DMS 273 (cell line): ENCODE measurements at regions not wholly inside any gene's neighbourhood (a gene's known extent, or its start where the extent isn't known, plus 50 kb on each side); places are given as distances from the start of the nearest gene placed in this dataset.

ENCODE experiments used
- DNase-seq: peaks from one replicate; lab custom pipeline; 2025; ENCODE audit not compliant: unreplicated experiment; lab: John Stamatoyannopoulos, UW

DNA sequence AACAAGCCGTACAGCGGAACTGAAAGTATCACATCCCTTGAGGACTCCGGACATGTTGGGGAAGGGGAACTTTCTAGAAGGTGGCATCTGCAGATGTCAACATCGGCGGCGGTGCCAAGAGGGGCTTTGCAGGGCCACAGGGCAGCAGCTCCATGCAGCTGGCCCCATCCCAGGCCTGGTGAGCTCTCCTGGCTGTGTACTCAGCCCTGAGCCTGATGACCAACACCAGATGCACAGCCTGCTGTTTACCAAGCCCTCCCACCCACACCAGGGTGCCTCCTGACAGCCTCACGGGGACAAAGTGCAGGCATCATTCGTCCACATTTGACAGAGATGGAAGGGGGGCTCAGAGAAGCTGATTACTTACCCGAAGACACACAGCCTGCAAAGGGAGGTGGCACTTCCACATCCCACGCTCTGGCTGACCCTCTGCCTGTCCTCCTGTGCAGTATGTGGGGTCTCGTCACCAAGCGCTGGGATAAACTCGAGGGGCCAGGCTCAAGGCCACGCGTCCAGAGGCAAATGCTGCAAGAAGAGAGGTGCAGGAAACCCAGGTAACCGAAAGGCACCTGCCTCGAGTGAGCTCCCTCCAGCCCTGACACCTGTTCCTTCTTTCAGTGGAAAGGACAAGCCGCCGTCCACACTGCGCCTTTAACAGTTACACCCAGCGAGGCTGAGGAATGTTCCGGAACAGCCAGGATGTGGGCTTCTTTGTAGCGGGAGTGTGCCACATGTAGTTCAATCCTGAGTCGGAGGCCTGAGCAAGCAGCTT lies 69.0 kb upstream of the ASAP2 start:
- no peak for DNase-seq

DNA sequence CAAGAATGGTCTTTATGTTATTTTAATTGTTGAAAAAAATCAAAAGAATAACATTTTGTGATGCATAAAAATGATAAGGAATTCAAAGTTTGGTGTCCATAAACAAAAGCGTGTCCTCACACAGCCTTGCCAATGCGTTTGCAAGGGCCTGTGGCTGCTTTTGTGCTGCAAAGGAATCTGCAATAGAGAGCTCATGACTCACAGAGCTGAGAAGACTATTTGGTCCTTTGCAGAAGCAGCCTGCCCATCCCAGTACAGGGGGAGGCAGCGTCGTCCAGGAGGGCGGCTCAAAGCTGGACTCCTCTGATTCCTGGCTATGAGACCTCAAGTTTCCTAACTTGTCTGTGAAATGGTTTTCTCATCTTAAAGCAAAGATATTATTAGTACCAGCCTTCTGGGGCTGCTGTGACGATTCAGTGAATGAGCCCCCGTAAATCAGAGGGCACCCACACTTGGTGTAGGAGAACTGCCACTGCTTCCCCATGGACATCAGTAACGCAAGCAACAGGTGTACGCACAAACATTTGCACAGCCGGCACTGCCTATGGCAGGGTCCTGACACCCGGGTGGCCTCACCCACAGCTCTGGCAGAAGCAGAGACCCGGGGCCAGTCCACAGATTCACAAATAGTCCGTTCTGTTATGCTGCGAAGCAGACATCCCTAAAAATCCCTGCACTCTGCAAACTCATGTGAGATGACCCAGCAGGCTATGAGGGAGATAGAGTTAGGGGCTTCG lies 70.6 kb upstream of the ASAP2 start:
- no peak for DNase-seq

DNA sequence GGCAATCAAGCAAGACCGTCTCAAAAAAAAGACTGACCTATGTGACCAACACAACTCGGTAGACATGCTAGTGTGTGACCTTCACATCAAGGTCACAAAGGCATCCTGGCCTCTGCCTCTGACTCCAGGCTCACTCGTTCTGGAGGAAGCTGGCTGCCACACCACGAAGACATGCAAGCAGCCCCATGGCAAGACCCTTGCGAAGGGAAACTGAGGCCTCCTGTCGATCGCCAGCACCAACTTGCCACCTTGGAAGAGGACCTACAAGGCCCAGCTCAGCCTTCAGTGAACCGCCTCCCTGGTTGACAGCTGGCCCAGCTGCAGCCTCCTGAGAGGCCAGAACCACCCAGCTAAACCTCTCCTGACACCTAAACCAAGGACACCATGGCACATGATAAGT lies 79.3 kb upstream of the ASAP2 start:
- DNase-seq: no peak

DNA sequence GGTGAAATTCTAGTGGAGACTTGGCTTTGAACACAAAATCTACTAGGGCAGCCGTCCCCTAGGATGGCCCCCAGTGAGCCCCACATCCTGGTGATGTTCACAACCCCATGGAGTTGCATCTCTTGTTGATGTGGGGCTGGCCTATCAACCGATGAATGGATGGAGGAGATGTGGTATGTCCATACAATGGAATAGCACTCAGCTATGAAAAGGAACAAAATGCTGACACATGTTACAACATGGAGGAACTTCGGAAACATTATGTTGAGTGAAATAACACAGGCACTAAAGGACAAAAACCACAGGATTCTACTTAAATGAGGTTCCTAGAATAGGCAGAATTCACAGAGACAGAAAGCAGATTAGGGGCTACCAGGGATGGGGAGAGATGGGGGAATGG lies 80.1 kb upstream of the ASAP2 start:
- DNase-seq: no peak

DNA sequence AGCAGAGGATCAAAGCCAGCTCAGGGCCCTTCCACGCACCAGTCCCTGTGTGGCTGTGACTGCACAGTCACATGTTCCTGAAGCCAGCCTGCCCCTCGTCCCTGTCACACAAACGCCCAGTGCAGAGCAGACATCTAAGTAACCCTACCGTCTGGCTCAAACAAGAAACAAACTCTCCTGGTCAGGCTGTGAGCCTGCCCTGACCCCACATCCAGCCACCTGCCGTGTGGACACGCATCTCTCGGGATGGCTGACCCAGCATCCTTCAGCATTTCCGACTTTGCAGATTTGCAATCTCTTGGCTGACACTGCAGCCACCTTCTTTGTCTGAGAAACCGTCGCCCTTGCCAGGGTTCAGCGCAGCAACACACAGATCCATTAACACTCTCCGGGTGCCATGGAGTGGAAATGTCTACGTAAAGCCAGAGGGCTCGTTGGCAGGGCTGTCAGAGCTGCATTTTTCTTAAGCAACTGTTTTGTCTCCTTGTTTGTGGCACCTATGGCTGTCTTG lies 82.3 kb upstream of the ASAP2 start:
- DNase-seq: no peak

DNA sequence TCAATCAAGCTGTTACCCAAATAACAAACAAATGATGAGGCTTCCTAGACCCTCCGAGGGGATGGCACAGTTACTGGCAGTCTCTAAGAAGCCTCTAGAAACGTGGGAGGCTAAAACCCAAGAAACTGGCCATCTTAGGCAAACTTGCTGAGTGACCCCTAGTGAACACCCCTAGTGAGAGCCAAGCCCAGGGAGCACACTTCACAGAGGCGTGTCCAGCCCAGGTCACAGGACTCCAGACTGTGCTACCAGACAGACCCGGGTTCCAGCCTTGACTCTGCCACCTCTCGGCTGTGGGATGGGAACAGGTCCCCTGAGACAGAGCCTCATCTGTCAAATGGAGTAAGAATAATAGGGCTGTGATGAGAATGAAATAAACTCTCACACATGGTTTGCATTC lies 83.5 kb upstream of the ASAP2 start:
- no peak for DNase-seq

DNA sequence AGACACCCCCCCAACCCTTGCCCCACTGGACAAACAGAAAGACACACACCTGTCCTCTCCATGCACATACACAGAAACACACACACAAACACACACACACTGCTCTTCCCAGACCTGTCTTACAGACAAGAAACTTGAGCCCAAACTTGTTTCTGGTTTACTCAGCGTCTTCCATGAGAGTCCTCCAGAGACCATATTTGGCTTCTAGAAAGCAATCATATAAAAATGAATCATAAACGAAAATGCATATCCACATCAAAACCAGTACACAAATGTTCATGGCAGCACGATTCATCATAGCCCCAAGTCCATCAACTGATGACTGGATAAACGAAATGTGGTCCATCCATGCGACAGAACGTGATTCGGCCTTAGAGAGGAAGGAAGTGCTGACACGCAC lies 84.2 kb upstream of the ASAP2 start:
- no peak for DNase-seq

DNA sequence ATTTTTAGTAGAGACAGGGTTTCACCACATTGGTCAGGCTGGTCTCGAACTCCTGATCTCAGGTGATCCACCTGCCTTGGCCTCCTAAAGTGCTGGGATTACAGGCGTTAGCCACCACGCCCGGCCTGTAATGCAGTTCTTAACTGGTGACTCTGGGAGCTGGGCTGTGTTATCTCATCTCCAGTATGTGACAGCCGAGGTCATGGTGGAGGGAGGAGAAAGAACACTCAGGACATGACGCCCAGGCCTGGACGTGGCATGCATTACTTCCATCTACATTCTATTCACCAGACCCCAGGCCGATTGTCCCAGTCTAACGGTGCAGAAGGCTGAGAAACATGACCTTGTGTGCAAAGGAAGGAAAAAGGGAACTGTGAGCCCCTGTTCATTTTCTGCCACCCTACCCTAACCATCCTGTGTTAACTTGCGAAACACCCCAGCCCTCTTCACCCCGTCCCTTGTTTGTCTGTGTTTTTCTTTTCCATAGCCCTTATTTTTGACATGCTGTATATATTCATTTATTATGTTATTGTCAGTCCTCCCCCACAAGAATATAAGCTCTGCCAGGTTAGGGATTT lies 88.1 kb upstream of the ASAP2 start:
- no peak for DNase-seq

DNA sequence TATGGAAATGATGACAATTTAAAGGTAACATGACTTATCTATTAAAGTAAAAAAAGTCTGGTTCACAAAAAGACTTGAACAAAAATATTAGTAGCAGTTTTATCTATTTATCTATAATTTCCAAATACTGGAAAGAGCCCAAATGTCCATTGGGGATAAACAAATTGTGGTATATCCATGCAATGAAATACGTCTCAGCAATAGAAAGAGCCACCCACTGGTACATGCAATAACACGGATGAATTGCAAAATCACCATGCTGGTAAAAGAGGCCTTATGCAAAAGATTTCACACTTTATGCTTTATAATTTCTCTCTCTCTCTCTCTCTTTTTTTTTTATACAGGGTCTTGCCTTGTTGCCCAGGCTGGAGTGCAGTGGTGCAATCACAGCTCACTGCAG lies 91.4 kb upstream of the ASAP2 start:
- DNase-seq: no peak

DNA sequence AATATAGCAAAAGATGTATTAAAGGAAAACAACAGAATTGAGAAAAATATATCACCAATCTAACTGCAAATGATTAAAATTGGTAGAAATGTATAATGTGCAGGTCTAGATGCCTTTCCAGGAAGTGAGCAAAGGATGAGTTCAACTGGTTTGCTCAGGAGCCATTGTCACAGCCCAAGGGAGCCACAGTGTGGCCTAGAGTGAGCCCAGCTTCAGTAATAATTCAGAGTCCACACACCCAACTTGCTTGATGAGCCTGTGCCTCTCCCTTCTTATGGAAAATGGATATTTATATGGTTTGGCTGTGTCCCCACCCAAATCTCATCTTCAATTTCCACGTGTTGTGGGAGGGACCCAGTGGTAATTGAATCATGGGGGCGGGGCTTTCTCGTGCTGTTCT lies 92.2 kb upstream of the ASAP2 start:
- no peak for DNase-seq

DNA sequence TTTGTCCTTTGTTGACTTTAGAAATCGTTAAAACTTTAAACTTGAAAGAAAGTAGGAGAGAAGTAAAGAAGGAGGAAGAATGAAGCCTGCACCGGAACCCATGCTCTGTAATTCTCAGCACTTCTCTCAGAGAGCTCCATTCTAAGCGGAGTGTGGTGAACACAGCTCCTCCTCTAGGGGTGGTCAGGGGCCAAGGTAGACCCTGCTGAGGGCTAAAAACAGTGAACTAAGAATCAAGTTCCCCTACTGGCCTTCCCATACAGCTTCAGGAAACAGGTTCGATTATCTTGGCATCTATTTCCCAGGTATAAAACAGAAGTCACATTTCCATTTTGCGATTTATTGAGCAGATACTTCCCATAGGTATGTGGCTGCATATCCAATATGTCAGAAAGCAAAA lies 92.7 kb upstream of the ASAP2 start:
- no peak for DNase-seq

DNA sequence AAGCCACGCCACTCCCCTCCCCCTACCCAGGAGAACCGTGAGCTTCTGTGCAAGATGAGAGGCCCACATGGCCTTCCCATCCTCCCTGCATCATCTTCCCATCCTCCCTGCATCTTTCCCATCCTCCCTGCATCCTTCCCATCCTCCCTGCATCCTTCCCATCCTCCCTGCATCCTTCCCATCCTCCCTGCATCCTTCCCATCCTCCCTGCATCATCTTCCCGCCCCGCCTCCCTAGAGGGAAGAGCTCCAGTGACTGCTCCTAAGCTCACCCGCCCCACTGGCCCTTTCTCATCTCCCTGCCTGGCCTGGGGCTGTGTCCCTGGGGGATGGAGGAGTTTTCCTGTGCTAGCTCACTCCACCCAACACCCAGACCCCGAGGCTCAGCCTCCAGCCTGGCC lies 93.3 kb upstream of the ASAP2 start:
- no peak for DNase-seq

DNA sequence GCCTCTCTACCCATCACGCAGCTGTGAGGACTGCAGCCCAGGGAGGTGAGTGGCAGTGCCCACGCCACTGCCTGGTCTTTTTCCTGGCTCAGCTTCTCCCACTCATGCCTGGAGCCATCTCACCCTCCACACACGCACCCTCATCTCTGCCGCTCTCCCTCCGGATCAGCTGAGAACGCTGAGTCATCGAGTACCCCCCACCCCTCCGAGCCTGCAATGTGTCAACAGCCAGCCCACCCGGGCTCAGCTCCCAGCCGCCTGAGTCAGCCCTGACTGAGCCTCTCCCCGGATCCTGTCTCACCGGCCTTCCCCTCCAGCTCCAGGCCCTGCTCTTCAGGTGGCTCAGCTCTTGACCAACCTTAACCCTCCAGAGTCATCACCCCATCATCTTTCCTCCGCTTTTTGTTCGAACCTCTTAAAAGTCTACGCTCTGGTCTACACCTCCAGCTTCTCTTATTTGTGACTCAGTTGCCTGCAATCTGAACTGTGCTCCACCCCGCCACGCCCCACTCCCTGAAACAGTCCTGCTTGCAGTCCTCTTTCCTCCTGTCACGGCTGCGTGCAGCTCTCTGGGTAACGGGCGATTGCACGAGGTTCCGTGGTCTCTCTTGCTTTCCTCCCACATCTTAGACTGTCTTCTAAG lies 94.4 kb upstream of the ASAP2 start:
- DNase-seq: no peak

DNA sequence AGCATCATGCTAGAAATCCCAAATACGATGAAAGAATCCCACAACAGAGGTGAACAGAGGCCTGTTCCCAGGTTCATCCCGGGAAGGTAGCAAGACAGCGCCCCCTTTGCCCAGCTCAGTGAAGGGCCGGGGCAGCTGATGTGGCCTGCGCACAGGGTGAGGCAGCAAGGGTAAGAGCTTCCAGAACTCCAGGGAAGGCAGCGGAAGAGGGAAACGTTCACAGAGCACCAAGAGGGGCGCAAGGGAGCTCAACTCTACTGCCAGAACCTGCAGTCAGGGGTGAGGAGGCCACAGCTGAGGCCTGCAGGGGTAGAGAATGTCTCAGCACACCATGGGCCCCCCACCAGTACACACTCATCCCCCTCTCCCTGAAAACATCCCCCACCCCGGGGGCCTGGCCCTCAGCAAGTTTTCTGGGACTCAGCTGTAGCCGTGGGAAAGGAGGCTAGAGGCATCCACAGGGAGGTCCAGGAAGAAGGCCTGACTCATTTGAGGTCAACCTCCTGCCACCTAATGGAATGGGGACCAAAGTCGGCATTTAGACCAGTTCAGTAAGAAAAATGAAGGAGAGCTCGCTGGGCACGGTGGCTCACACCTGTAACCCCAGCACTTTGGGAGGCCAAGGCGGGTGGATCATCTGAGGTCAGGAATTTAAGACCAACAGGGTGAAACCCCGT lies 95.6 kb upstream of the ASAP2 start:
- DNase-seq: peak; percentile 41

DNA sequence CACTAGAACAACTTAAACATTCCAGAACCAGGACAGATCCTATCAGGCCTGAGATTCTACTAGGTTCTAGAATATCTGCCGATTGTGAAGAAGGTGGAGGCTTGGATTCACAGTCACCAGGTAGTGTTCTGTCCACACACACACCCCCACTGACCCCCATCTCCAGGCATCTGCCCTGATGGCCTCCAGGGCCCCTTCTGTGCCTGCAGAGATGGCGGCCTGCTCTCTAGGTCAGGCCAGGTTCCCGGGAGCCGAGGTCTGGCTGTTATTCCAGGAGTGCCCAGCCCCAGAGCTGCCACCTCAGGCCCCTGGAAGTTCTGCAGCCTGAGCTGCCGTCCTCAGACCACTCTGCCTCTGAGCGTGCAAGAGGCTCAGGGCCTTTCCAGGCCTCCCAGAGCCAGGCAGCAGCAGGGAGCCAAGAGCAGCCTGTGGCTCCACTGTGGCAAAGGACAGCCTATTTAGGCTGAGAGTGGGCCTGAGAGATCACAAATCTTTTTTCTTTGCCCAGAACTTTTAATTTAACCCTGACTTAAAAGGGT lies 96.2 kb upstream of the ASAP2 start:
- DNase-seq: no peak

DNA sequence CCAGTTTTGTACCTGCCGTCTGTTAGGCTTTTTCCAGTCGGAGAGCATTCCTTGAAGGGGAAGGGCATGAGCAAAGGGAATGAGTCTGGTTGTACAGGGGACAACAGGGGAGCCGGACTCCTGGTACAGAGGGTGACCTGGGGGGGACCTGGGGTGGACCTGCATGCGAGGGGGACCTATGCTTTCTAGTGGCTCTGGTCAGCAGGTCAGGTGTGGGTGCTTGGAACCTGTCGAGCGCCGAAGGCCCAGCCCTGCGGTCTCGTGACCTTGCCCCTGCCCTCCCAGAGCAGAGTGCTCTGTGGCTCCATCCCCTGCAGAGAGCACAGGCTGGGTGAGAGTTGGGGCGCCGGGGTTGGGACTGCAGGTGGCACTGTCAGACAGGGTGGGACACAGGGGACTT lies 96.7 kb upstream of the ASAP2 start:
- no peak for DNase-seq

DNA sequence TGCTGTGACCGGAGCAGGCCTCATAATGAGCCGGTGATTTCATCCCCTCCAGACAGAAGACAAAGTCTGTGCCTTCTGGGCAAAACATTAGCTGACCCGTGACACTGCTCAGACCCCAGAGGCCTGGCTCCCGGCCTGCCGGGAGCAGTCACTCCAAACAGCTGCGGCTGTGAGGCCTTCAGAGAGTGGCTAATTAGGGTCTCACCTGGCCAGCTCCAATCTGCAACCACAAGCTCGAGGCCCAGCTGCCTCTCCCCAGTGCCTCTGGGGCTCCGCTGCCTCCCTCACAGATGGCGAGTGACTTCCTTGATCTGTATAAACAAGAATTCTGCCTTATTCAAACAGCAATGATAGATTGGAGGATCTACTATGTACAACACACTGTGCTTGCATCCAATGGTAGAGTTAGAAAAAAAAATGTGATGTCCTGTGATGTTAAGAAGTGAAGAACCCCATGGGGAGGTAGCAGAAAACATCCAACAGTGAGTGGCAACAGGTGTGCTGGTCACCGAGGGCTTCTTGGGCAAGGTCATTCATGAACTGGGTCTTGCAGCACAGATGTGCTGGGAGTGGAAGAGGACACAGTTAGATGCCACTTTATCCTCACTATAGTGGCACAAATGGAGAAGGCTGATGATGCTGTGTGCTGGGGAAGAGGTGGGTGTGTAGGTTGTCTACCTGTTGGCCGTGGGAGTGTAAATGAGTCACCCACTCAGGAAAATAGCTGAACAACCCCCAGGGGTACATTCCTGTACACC lies 98.2 kb upstream of the ASAP2 start:
- DNase-seq: peak; percentile 68

DNA sequence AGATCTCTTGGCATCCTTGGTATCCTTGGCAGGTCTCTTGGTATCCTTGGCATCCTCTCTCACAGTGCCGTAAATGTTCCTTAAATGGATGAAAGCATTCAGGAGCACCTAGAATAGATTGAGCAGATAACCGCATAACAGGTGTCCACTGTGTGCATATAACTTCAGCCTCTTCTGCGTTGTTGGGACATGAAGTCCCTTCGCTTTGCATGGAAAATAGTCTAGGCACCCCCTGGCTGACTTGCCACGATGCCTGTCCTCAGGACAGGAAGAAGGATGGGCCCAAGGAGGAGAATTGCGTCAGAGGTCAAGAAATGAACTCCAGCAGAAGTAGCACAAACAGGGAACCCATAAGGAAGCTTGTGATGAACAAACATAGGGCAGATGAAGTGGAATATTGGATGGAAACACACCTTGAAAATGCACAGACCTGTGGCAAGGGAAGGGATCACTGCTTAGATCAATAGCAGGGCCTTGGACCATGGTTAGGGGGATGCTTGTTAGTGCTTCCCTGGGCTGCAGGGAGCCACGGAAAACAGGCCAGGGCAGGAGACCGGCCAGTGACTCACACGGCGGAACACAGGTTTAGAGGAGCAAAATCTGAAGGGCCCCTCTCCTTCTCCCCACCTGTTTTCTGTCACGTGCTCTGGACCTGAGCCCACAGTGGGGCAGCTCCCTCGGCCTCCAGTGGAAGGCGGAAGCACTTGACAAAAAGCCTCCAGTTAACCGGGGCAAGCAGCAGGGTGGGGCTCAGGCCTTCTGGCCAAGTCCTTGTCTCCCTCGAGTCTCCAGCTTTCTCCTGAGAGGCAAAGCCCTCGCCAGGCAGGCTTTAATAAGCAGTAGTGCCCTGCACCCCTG lies 99.2 kb upstream of the ASAP2 start:
- peak; percentile 47 for DNase-seq
